Neural cell (in vitro differentiated cells): ENCODE measurements at regions not wholly inside any gene's neighbourhood (a gene's known extent, or its start where the extent isn't known, plus 50 kb on each side); places are given as distances from the start of the nearest gene placed in this dataset.
"Not testable (repeated sequence)": the region's sequence is repeated elsewhere in the genome, so short reads cannot be mapped to it uniquely, and the experiment has no call there.

Experiments
- H2AFZ ChIP-seq: fragments of 200-600, 300-800 bp; sonication (generic), shearing (Covaris generic); 2 replicates; pipeline ENCODE4 v1.6.0; 2014; ENCODE audit warnings: low read depth, mild to moderate bottlenecking, antibody characterized with exemption, low read length, moderate library complexity
- H3F3A ChIP-seq: fragments of 200-600 bp; shearing (Covaris generic); 2 replicates; pipeline ENCODE4 v1.6.1; 2016; ENCODE audit warnings: mild to moderate bottlenecking, moderate library complexity, mixed read lengths, antibody characterized with exemption, low read length; ENCODE audit not compliant: insufficient read depth, poor library complexity, severe bottlenecking
- H3K27ac ChIP-seq: fragments of 200-600, 300-800 bp; sonication (generic), shearing (Covaris generic); 2 replicates; pipeline ENCODE4 v1.5.1; 2014; ENCODE audit warnings: mild to moderate bottlenecking, low read length, moderate library complexity
- H3K27me3 ChIP-seq: fragments of 300-800, 200-600 bp; sonication (generic), shearing (Covaris generic); 2 replicates; pipeline ENCODE4 v1.6.0; 2014; ENCODE audit warnings: mild to moderate bottlenecking, low read depth, low read length, moderate library complexity; ENCODE audit not compliant: insufficient read depth
- H3K36me3 ChIP-seq: fragments of 300-800, 200-600 bp; sonication (generic), shearing (Covaris generic); 2 replicates; pipeline ENCODE4 v1.5.1; 2014; ENCODE audit warnings: mild to moderate bottlenecking, antibody characterized with exemption, low read length, moderate library complexity; ENCODE audit not compliant: insufficient read depth
- H3K4me2 ChIP-seq: fragments of 300-800, 200-600 bp; sonication (generic), shearing (Covaris generic); 2 replicates; pipeline ENCODE4 v1.6.0; 2014; ENCODE audit warnings: mild to moderate bottlenecking, low read length
- H3K4me3 ChIP-seq: fragments of 300-800, 200-600 bp; sonication (generic), shearing (Covaris generic); 2 replicates; pipeline ENCODE4 v1.5.1; 2014; ENCODE audit warnings: mild to moderate bottlenecking, low read length, moderate library complexity
- H3K79me2 ChIP-seq: fragments of 200-600 bp; shearing (Covaris generic); replicated peaks from 2 replicates; pipeline ENCODE4 v1.6.0; 2014; ENCODE audit warnings: mild to moderate bottlenecking, low read length, moderate library complexity; ENCODE audit not compliant: insufficient read depth
- H3K9ac ChIP-seq: fragments of 300-800, 200-600 bp; sonication (generic), shearing (Covaris generic); 2 replicates; pipeline ENCODE4 v1.6.1; 2016; ENCODE audit warnings: mild to moderate bottlenecking, low read length, mixed read lengths
- H3K9me2 ChIP-seq: fragments of 200-600 bp; shearing (Covaris generic); 2 replicates; pipeline ENCODE4 v1.6.1; 2016; ENCODE audit warnings: mild to moderate bottlenecking, low read length, mixed read lengths; ENCODE audit not compliant: insufficient read depth
- H3K9me3 ChIP-seq: fragments of 200-600, 300-800 bp; sonication (generic), shearing (Covaris generic); 2 replicates; pipeline ENCODE4 v1.6.1; 2016; ENCODE audit warnings: mild to moderate bottlenecking, mixed run types, low read length, moderate library complexity, mixed read lengths
- H4K20me1 ChIP-seq: fragments of 200-600 bp; shearing (Covaris generic); 2 replicates; pipeline ENCODE4 v1.6.1; 2016; ENCODE audit warnings: mild to moderate bottlenecking, mixed run types; ENCODE audit not compliant: insufficient read depth
- EP300 ChIP-seq: fragments of 450-650 bp; conservative IDR thresholded peaks from 2 replicates; pipeline ENCODE4 v1.6.1; 2014; ENCODE audit warnings: antibody characterized with exemption, mild to moderate bottlenecking, moderate library complexity; ENCODE audit not compliant: poor library complexity, severe bottlenecking
- POLR2AphosphoS5 ChIP-seq: IDR thresholded peaks from 2 replicates; pipeline ENCODE4 v1.6.1; 2012
- SMC3 ChIP-seq: fragments of 450-650 bp; conservative IDR thresholded peaks from 2 replicates; pipeline ENCODE4 v1.6.1; 2014; ENCODE audit warnings: antibody characterized with exemption, mild to moderate bottlenecking, moderate library complexity; ENCODE audit not compliant: poor library complexity
- TF ChIP-seq, protein P1 (sequence below): fragments of 450-650 bp; IDR thresholded peaks from 2 replicates; pipeline ENCODE4 v1.5.1; 2014; ENCODE audit warnings: antibody characterized with exemption, mild to moderate bottlenecking, moderate library complexity; ENCODE audit not compliant: poor library complexity, severe bottlenecking

- TF ChIP-seq SMC3 (no peak), POLR2AphosphoS5 (no peak)
- H3K4me3 ChIP-seq = no peak overlapping the region
- no peaks in the 10 kb centered on the region for H3K36me3 ChIP-seq
- H3K27me3 ChIP-seq = no peaks in the 10 kb centered on the region
- no peaks in the 10 kb centered on the region for H3K9me3 ChIP-seq
- H3K9ac ChIP-seq = no peak overlapping the region
- H4K20me1 ChIP-seq = no peaks in the 10 kb centered on the region
- no peak overlapping the region for H3K27ac ChIP-seq
- no peaks in the 10 kb centered on the region for H3K79me2 ChIP-seq
- no peak overlapping the region for H3K4me2 ChIP-seq
- H3K9me2 ChIP-seq = no peaks in the 10 kb centered on the region
- no peaks in the 10 kb centered on the region for H3F3A ChIP-seq
- H2AFZ ChIP-seq = no peak overlapping the region
Observed at GRCh38 chr2:42996528-42996927, 204.1 kb upstream of the HAAO start.

- Histone ChIP-seq H3K36me3 (no peaks in the 10 kb centered on the region), H3F3A (no peaks in the 10 kb centered on the region), H4K20me1 (no peaks in the 10 kb centered on the region), H3K9ac (no peak overlapping the region), H3K27me3 (no peaks in the 10 kb centered on the region), H3K9me2 (no peaks in the 10 kb centered on the region), H3K4me3 (no peak overlapping the region), H3K9me3 (no peaks in the 10 kb centered on the region), H3K79me2 (no peaks in the 10 kb centered on the region), H2AFZ (no peak overlapping the region), H3K27ac (no peak overlapping the region), H3K4me2 (no peak overlapping the region)
- no peak for TF ChIP-seq EP300
- TF ChIP-seq, protein P1, sequence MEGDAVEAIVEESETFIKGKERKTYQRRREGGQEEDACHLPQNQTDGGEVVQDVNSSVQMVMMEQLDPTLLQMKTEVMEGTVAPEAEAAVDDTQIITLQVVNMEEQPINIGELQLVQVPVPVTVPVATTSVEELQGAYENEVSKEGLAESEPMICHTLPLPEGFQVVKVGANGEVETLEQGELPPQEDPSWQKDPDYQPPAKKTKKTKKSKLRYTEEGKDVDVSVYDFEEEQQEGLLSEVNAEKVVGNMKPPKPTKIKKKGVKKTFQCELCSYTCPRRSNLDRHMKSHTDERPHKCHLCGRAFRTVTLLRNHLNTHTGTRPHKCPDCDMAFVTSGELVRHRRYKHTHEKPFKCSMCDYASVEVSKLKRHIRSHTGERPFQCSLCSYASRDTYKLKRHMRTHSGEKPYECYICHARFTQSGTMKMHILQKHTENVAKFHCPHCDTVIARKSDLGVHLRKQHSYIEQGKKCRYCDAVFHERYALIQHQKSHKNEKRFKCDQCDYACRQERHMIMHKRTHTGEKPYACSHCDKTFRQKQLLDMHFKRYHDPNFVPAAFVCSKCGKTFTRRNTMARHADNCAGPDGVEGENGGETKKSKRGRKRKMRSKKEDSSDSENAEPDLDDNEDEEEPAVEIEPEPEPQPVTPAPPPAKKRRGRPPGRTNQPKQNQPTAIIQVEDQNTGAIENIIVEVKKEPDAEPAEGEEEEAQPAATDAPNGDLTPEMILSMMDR = no peak
Observed at GRCh38 chr2:42995752-42996422, 203.5 kb upstream of the HAAO start.

- not testable (repeated sequence) for H3F3A ChIP-seq, H3K9me2 ChIP-seq, H2AFZ ChIP-seq, H3K27me3 ChIP-seq, H3K36me3 ChIP-seq, H4K20me1 ChIP-seq, H3K4me2 ChIP-seq, H3K9ac ChIP-seq, H3K27ac ChIP-seq, H3K9me3 ChIP-seq, H3K79me2 ChIP-seq, H3K4me3 ChIP-seq
Observed at GRCh38 chr2:42989283-42990081, 197.1 kb upstream of the HAAO start.

DNA sequence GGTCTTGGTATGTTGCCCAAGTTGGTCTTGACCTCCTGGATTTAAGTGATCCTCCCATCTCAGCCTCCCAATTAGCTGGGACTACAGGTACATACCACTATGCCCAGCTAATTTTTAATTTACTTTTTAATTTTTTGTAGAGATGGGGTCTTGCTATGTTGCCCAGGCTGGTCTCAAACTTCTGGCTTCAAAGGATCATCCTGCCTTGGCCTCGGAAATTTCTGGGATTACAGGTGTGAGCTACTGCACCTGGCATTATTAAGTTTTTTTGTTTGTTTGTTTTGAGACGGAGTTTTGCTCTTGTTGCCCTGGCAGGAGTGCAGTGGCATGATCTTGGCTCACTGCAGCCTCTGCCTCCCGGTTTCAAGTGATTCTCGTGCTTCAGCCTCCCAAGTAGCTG lies 195.7 kb upstream of the HAAO start:
- H3K79me2 ChIP-seq, H3K36me3 ChIP-seq, H3K27me3 ChIP-seq, H4K20me1 ChIP-seq, H3K4me2 ChIP-seq, H3F3A ChIP-seq, H3K4me3 ChIP-seq, H3K9ac ChIP-seq, H3K9me3 ChIP-seq, H2AFZ ChIP-seq, H3K9me2 ChIP-seq, H3K27ac ChIP-seq: not testable (repeated sequence)
